ENCODE measurements at regions not wholly inside any gene's neighbourhood (a gene's known extent, or its start where the extent isn't known, plus 50 kb on each side); places are given as distances from the start of the nearest gene placed in this dataset.

DNA sequence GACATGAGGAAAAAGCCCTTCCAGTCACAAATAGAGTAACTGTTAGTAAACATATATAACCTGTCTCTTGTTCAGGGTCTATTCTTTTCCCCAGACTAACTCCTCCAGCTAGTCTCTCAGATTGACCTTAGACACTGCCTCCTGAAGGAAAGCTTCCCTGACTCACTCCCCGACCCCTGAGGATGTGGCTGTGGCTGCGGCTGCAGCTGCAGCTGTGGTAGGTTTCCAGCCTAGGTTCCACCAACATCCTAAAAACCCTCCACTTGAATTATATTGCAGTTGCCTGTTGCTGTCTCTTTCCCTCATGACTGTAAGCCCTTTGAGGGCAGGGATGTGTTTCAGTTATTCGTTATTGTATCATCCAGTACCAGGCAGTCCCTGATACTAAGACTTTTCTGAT is 132.9 kb upstream of the C1orf21 start:
- H3K36me3 ChIP-seq (ENCODE audit: control insufficient read depth, insufficient read depth, low read length), result no peaks in the 10 kb centered on the region
- TF ChIP-seq, protein P1, sequence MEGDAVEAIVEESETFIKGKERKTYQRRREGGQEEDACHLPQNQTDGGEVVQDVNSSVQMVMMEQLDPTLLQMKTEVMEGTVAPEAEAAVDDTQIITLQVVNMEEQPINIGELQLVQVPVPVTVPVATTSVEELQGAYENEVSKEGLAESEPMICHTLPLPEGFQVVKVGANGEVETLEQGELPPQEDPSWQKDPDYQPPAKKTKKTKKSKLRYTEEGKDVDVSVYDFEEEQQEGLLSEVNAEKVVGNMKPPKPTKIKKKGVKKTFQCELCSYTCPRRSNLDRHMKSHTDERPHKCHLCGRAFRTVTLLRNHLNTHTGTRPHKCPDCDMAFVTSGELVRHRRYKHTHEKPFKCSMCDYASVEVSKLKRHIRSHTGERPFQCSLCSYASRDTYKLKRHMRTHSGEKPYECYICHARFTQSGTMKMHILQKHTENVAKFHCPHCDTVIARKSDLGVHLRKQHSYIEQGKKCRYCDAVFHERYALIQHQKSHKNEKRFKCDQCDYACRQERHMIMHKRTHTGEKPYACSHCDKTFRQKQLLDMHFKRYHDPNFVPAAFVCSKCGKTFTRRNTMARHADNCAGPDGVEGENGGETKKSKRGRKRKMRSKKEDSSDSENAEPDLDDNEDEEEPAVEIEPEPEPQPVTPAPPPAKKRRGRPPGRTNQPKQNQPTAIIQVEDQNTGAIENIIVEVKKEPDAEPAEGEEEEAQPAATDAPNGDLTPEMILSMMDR (IDR thresholded peaks at IDR 0.05; ENCODE audit: insufficient read depth, low read depth, low read length), result no peak
- POLR2A ChIA-PET, result no interaction called here
- DNase-seq (ENCODE audit: low read depth), result no peak
- H3K4me3 ChIP-seq (ENCODE audit: low read depth, low read length), result no peak overlapping the region
- CTCF ChIA-PET, result interaction anchor here (0.9 kb wide), 1 partner anchor 22 kb away, joined by 3 read pairs; no protein-coding TSS in a partner anchor
- H3K27me3 ChIP-seq (ENCODE audit: control insufficient read depth, insufficient read depth, low read length), result no peaks in the 10 kb centered on the region

- DNase-seq (ENCODE audit: low read depth), result no peak
- POLR2A ChIA-PET, result no interaction called here
- TF ChIP-seq, protein P1 (IDR thresholded peaks at IDR 0.05; ENCODE audit: insufficient read depth, low read depth, low read length), result no peak
- no peaks in the 10 kb centered on the region for H3K27me3 ChIP-seq (ENCODE audit: control insufficient read depth, insufficient read depth, low read length)
- H3K36me3 ChIP-seq (ENCODE audit: control insufficient read depth, insufficient read depth, low read length), result no peaks in the 10 kb centered on the region
- CTCF ChIA-PET, result interaction anchor here (0.6 to 1.4 kb wide), 6 partner anchors 9 to 419 kb away, joined by 3 to 4 read pairs (median 4); no protein-coding TSS in a partner anchor
- H3K4me3 ChIP-seq (ENCODE audit: low read depth, low read length), result no peak overlapping the region
Measured at GRCh38 chr1:184254849-184255248, 132.0 kb upstream of the C1orf21 start.

- POLR2A ChIA-PET, result no interaction called here
- Histone ChIP-seq H3K4me3 (ENCODE audit: low read depth, low read length) (no peak overlapping the region), H3K36me3 (ENCODE audit: control insufficient read depth, insufficient read depth, low read length) (no peaks in the 10 kb centered on the region), H3K27me3 (ENCODE audit: control insufficient read depth, insufficient read depth, low read length) (no peaks in the 10 kb centered on the region)
- CTCF ChIA-PET, result interaction anchor here (1.1 to 1.4 kb wide), 3 partner anchors 8 to 180 kb away, joined by 3 to 4 read pairs (median 4); no protein-coding TSS in a partner anchor
- DNase-seq (ENCODE audit: low read depth), result no peak
- TF ChIP-seq, protein P1 (IDR thresholded peaks at IDR 0.05; ENCODE audit: insufficient read depth, low read depth, low read length), result no peak
Measured at GRCh38 chr1:184255560-184255959, 131.3 kb upstream of the C1orf21 start.

- ChIA-PET CTCF (no interaction called here), POLR2A (no interaction called here)
- H3K27me3 ChIP-seq (ENCODE audit: control insufficient read depth, insufficient read depth, low read length), result no peaks in the 10 kb centered on the region
- no peak for DNase-seq (ENCODE audit: low read depth)
- H3K4me3 ChIP-seq (ENCODE audit: low read depth, low read length), result no peak overlapping the region
- no peaks in the 10 kb centered on the region for H3K36me3 ChIP-seq (ENCODE audit: control insufficient read depth, insufficient read depth, low read length)
- TF ChIP-seq, protein P1 (IDR thresholded peaks at IDR 0.05; ENCODE audit: insufficient read depth, low read depth, low read length), result no peak
Measured at GRCh38 chr1:184257873-184258272, 129.0 kb upstream of the C1orf21 start.

DNA sequence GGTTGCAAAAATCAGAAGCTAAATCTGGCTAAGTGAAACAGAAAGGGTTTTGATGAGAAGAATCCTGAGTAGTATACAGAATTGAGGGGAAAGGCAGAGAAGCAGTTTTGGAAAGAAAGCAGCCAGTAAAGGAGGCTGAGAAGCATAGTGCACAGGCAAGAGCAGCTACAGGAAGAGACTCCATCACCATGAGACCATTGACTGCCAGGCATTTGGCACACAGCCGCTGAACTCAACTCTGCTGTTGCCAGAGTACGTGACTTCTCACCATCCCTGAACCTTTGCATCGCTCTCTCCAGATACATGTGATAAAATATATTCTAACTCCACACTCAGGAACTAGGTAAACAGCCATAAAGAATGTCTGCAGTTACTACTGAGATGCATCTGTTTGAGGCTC is 128.3 kb upstream of the C1orf21 start:
- no peak overlapping the region for H3K4me3 ChIP-seq (ENCODE audit: low read depth, low read length)
- no peak for DNase-seq (ENCODE audit: low read depth)
- TF ChIP-seq, protein P1 (IDR thresholded peaks at IDR 0.05; ENCODE audit: insufficient read depth, low read depth, low read length), result no peak
- ChIA-PET CTCF (no interaction called here), POLR2A (no interaction called here)
- no peaks in the 10 kb centered on the region for H3K27me3 ChIP-seq (ENCODE audit: control insufficient read depth, insufficient read depth, low read length)
- H3K36me3 ChIP-seq (ENCODE audit: control insufficient read depth, insufficient read depth, low read length), result no peaks in the 10 kb centered on the region
